ENCODE measurements at regions not wholly inside any gene's neighbourhood (a gene's known extent, or its start where the extent isn't known, plus 50 kb on each side); places are given as distances from the start of the nearest gene placed in this dataset.

- TF ChIP-seq EZH2 (IDR thresholded peaks at IDR 0.05) (no peak), POLR2AphosphoS5 (IDR thresholded peaks at IDR 0.05; ENCODE audit: borderline replicate concordance, low read depth, low read length) (no peak)
Measured at GRCh38 chr1:101408212-101409042, 171.6 kb downstream of the S1PR1 start.
